IgD-negative memory B cell (primary cell): ENCODE measurements at regions not wholly inside any gene's neighbourhood (a gene's known extent, or its start where the extent isn't known, plus 50 kb on each side); places are given as distances from the start of the nearest gene placed in this dataset.
"Not testable (repeated sequence)": the region's sequence is repeated elsewhere in the genome, so short reads cannot be mapped to it uniquely, and the experiment has no call there.

Source experiments
- H3K27ac Mint-ChIP-seq, 3 donors: one replicate each; pipeline ENCODE4 v1.8.0; 2020 to 2022; ENCODE audit warnings: mild to moderate bottlenecking in 3 of 3, mixed read lengths in 3 of 3, moderate library complexity in 1 of 3
- H3K27me3 Mint-ChIP-seq: one replicate; pipeline ENCODE4 v1.8.0; 2021; ENCODE audit warnings: mixed read lengths
- H3K36me3 Mint-ChIP-seq: one replicate; pipeline ENCODE4 v1.8.0; 2020; ENCODE audit warnings: mild to moderate bottlenecking, mixed read lengths
- H3K4me1 Mint-ChIP-seq, 3 donors: one replicate each; pipeline ENCODE4 v1.8.0; 2020 to 2022; ENCODE audit warnings: mixed read lengths in 3 of 3, mild to moderate bottlenecking in 1 of 3
- H3K4me3 Mint-ChIP-seq, 4 donors: one replicate each; pipeline ENCODE4 v1.8.0; 2020 to 2022; ENCODE audit warnings: mild to moderate bottlenecking in 4 of 4, mixed read lengths in 4 of 4, moderate library complexity in 3 of 4
- H3K9me3 Mint-ChIP-seq, 3 donors: one replicate each; pipeline ENCODE4 v1.8.0; 2020 to 2021; ENCODE audit warnings: mixed read lengths in 3 of 3, mild to moderate bottlenecking in 1 of 3

GRCh38 chr14:38973083-38973700, 129.8 kb downstream of the SEC23A start:
- Mint-ChIP-seq H3K4me1 (no peaks in the 10 kb centered on the region), H3K27me3 (peaks cover 5% of the 10 kb centered on the region)

GRCh38 chr14:38972511-38972910, 130.5 kb downstream of the SEC23A start:
- H3K9me3 Mint-ChIP-seq = peaks cover 2 to 7% (median 6%) of the 10 kb centered on the region in 3 donors
- no peaks in the 10 kb centered on the region for H3K36me3 Mint-ChIP-seq
- H3K27me3 Mint-ChIP-seq = peaks cover 3% of the 10 kb centered on the region
- H3K4me1 Mint-ChIP-seq = no peaks in the 10 kb centered on the region
- no peak overlapping the region for H3K4me3 Mint-ChIP-seq
- no peak overlapping the region for H3K27ac Mint-ChIP-seq

More at GRCh38 chr14:38973083-38973700, 129.8 kb downstream of the SEC23A start:
- no peak overlapping the region for H3K27ac Mint-ChIP-seq
- peaks cover 2 to 10% (median 9%) of the 10 kb centered on the region in 3 donors for H3K9me3 Mint-ChIP-seq
- H3K4me3 Mint-ChIP-seq = no peak overlapping the region
- H3K36me3 Mint-ChIP-seq = no peaks in the 10 kb centered on the region

- no peak overlapping the region for H3K27ac Mint-ChIP-seq
- peaks cover 2 to 7% (median 6%) of the 10 kb centered on the region in 3 donors for H3K9me3 Mint-ChIP-seq
- no peaks in the 10 kb centered on the region for H3K27me3 Mint-ChIP-seq
- H3K4me3 Mint-ChIP-seq = no peak overlapping the region
- no peaks in the 10 kb centered on the region for H3K4me1 Mint-ChIP-seq
- H3K36me3 Mint-ChIP-seq = no peaks in the 10 kb centered on the region
Measured at GRCh38 chr14:38971258-38971921, 131.6 kb downstream of the SEC23A start.

- Mint-ChIP-seq H3K9me3 (peaks cover 0 to 4% (median 0%) of the 10 kb centered on the region in 3 donors), H3K4me1 (no peaks in the 10 kb centered on the region), H3K27me3 (no peaks in the 10 kb centered on the region), H3K36me3 (no peaks in the 10 kb centered on the region), H3K27ac (no peak overlapping the region), H3K4me3 (no peak overlapping the region)
Measured at GRCh38 chr14:38964630-38965029, 138.4 kb downstream of the SEC23A start.

- no peak overlapping the region for H3K4me3 Mint-ChIP-seq
- no peaks in the 10 kb centered on the region for H3K27me3 Mint-ChIP-seq
- no peak overlapping the region for H3K27ac Mint-ChIP-seq
- H3K9me3 Mint-ChIP-seq = peaks cover 0 to 2% (median 0%) of the 10 kb centered on the region in 3 donors
- H3K36me3 Mint-ChIP-seq = no peaks in the 10 kb centered on the region
- no peaks in the 10 kb centered on the region for H3K4me1 Mint-ChIP-seq
Measured at GRCh38 chr14:38960946-38961531, 142.0 kb downstream of the SEC23A start.

GRCh38 chr14:38959021-38959420, 144.0 kb downstream of the SEC23A start:
- Mint-ChIP-seq H3K4me1 (no peaks in the 10 kb centered on the region), H3K27me3 (no peaks in the 10 kb centered on the region), H3K36me3 (no peaks in the 10 kb centered on the region), H3K9me3 (no peaks in the 10 kb centered on the region), H3K4me3 (no peak overlapping the region), H3K27ac (no peak overlapping the region)

GRCh38 chr14:38958589-38958988, 144.4 kb downstream of the SEC23A start:
- Mint-ChIP-seq H3K9me3 (no peaks in the 10 kb centered on the region), H3K4me3 (no peak overlapping the region), H3K4me1 (no peaks in the 10 kb centered on the region), H3K27ac (no peak overlapping the region), H3K36me3 (no peaks in the 10 kb centered on the region), H3K27me3 (no peaks in the 10 kb centered on the region)

GRCh38 chr14:38951451-38951850, 151.6 kb downstream of the SEC23A start:
- Mint-ChIP-seq H3K4me1 (no peaks in the 10 kb centered on the region), H3K27ac (no peak overlapping the region), H3K4me3 (no peak overlapping the region), H3K36me3 (no peaks in the 10 kb centered on the region), H3K27me3 (no peaks in the 10 kb centered on the region), H3K9me3 (no peaks in the 10 kb centered on the region)

GRCh38 chr14:38950676-38951075, 152.4 kb downstream of the SEC23A start:
- Mint-ChIP-seq H3K36me3 (no peaks in the 10 kb centered on the region), H3K4me3 (no peak overlapping the region), H3K4me1 (no peaks in the 10 kb centered on the region), H3K27ac (no peak overlapping the region), H3K27me3 (no peaks in the 10 kb centered on the region), H3K9me3 (no peaks in the 10 kb centered on the region)

- Mint-ChIP-seq H3K27ac (no peak overlapping the region), H3K27me3 (no peaks in the 10 kb centered on the region), H3K4me1 (no peaks in the 10 kb centered on the region), H3K9me3 (no peaks in the 10 kb centered on the region), H3K36me3 (no peaks in the 10 kb centered on the region), H3K4me3 (no peak overlapping the region)
Measured at GRCh38 chr14:38948576-38948975, 154.5 kb downstream of the SEC23A start.

- H3K4me3 Mint-ChIP-seq = no peak overlapping the region
- H3K27ac Mint-ChIP-seq = no peak overlapping the region
- H3K4me1 Mint-ChIP-seq = no peaks in the 10 kb centered on the region
- no peaks in the 10 kb centered on the region for H3K36me3 Mint-ChIP-seq
- H3K9me3 Mint-ChIP-seq = no peaks in the 10 kb centered on the region
- H3K27me3 Mint-ChIP-seq = no peaks in the 10 kb centered on the region
Measured at GRCh38 chr14:38948171-38948570, 154.9 kb downstream of the SEC23A start.

GRCh38 chr14:38947343-38947742, 155.7 kb downstream of the SEC23A start:
- Mint-ChIP-seq H3K36me3 (no peaks in the 10 kb centered on the region), H3K9me3 (no peaks in the 10 kb centered on the region), H3K4me3 (no peak overlapping the region), H3K27ac (no peak overlapping the region), H3K27me3 (no peaks in the 10 kb centered on the region), H3K4me1 (no peaks in the 10 kb centered on the region)

- no peak overlapping the region for H3K4me3 Mint-ChIP-seq
- H3K27ac Mint-ChIP-seq = no peak overlapping the region
- H3K27me3 Mint-ChIP-seq = peaks cover 3% of the 10 kb centered on the region
- no peaks in the 10 kb centered on the region for H3K9me3 Mint-ChIP-seq
- no peaks in the 10 kb centered on the region for H3K4me1 Mint-ChIP-seq
- H3K36me3 Mint-ChIP-seq = no peaks in the 10 kb centered on the region
Measured at GRCh38 chr14:38944691-38945090, 158.3 kb downstream of the SEC23A start.

GRCh38 chr14:38941488-38941887, 161.5 kb downstream of the SEC23A start:
- peaks cover 3% of the 10 kb centered on the region for H3K27me3 Mint-ChIP-seq
- no peak overlapping the region for H3K4me3 Mint-ChIP-seq
- no peaks in the 10 kb centered on the region for H3K4me1 Mint-ChIP-seq
- H3K36me3 Mint-ChIP-seq = no peaks in the 10 kb centered on the region
- H3K9me3 Mint-ChIP-seq = peaks cover 0 to 11% (median 3%) of the 10 kb centered on the region in 3 donors
- no peak overlapping the region for H3K27ac Mint-ChIP-seq

GRCh38 chr14:38932653-38933000, 170.4 kb downstream of the SEC23A start:
- H3K27ac Mint-ChIP-seq, H3K4me3 Mint-ChIP-seq, H3K36me3 Mint-ChIP-seq, H3K27me3 Mint-ChIP-seq, H3K9me3 Mint-ChIP-seq, H3K4me1 Mint-ChIP-seq: not testable (repeated sequence)
